CD14-positive monocyte (primary cell): ENCODE measurements at regions not wholly inside any gene's neighbourhood (a gene's known extent, or its start where the extent isn't known, plus 50 kb on each side); places are given as distances from the start of the nearest gene placed in this dataset.

Experiments used
- DNase-seq, 3 donors: peaks; one replicate each; pipeline ENCODE4 v3.0.0-alpha.2; 2011 to 2022
- H2AFZ ChIP-seq: 2 replicates; pipeline ENCODE4 v1.6.0; 2012; ENCODE audit warnings: mild to moderate bottlenecking, low read depth, low read length, inconsistent platforms; ENCODE audit not compliant: insufficient read depth, poor library complexity, severe bottlenecking
- H3K27ac ChIP-seq, 2 donors: 1 replicate in 1 of 2; 2 replicates in 1 of 2; pipeline ENCODE4 v1.5.1; 2012 to 2013; ENCODE audit warnings: low read length in 2 of 2, control low read depth in 1 of 2, inconsistent platforms in 1 of 2, low read depth in 1 of 2, mild to moderate bottlenecking in 1 of 2
- H3K27me3 ChIP-seq, 2 donors: one replicate each; pipeline versions ENCODE4 v1.6.0 to v1.6.1; 2011 to 2013; ENCODE audit warnings: low read length in 2 of 2; ENCODE audit not compliant: control insufficient read depth in 2 of 2, insufficient read depth in 2 of 2
- H3K36me3 ChIP-seq, 2 donors: replicated peaks in 1 of 2; 1 replicate in 1 of 2; 2 replicates in 1 of 2; pipeline versions ENCODE4 v1.5.1 to v1.6.1; 2012 to 2013; ENCODE audit warnings: low read length in 2 of 2, control low read depth in 1 of 2, inconsistent platforms in 1 of 2, mild to moderate bottlenecking in 1 of 2; ENCODE audit not compliant: insufficient read depth in 2 of 2, control insufficient read depth in 1 of 2
- H3K4me1 ChIP-seq, 2 donors: 1 replicate in 1 of 2; 2 replicates in 1 of 2; pipeline versions ENCODE4 v1.5.1 to v1.6.1; 2012 to 2013; ENCODE audit warnings: low read length in 2 of 2, control low read depth in 1 of 2, inconsistent platforms in 1 of 2, mild to moderate bottlenecking in 1 of 2, moderate library complexity in 1 of 2; ENCODE audit not compliant: insufficient read depth in 2 of 2, control insufficient read depth in 1 of 2
- H3K4me2 ChIP-seq: replicated peaks from 2 replicates; pipeline ENCODE3; 2012; ENCODE audit warnings: low read length, moderate library complexity, mild to moderate bottlenecking; ENCODE audit not compliant: poor library complexity, severe bottlenecking; ENCODE audit errors: extremely low read depth
- H3K4me3 ChIP-seq, 3 experiments: fragments of 200-600 bp in 1 of 3; sonication (generic) in 1 of 3; replicated peaks in 1 of 3; 1 replicate in 2 of 3; 2 replicates in 1 of 3; pipeline ENCODE4 v1.5.1; 2011 to 2013; ENCODE audit warnings: low read length in 3 of 3, mild to moderate bottlenecking in 3 of 3, control low read depth in 2 of 3, low read depth in 2 of 3, inconsistent platforms in 1 of 3, moderate library complexity in 1 of 3
- H3K79me2 ChIP-seq: 2 replicates; pipeline ENCODE4 v1.6.0; 2012; ENCODE audit warnings: mild to moderate bottlenecking, control low read depth, inconsistent platforms, low read length, moderate library complexity; ENCODE audit not compliant: insufficient read depth
- H3K9ac ChIP-seq: 2 replicates; pipeline ENCODE4 v1.6.0; 2017; ENCODE audit warnings: low read length, mild to moderate bottlenecking; ENCODE audit not compliant: insufficient read depth, poor library complexity, severe bottlenecking
- H3K9me3 ChIP-seq, 2 donors: replicated peaks in 1 of 2; 1 replicate in 1 of 2; 2 replicates in 1 of 2; pipeline versions ENCODE4 v1.5.1 to v1.6.1; 2012 to 2013; ENCODE audit warnings: low read length in 2 of 2, control low read depth in 1 of 2; ENCODE audit not compliant: control insufficient read depth in 1 of 2, insufficient read depth in 1 of 2
- H4K20me1 ChIP-seq: 2 replicates; pipeline ENCODE4 v1.6.0; 2012; ENCODE audit warnings: mild to moderate bottlenecking, low read length, control low read depth, moderate library complexity; ENCODE audit not compliant: insufficient read depth
- H3K27ac Mint-ChIP-seq, 7 donors: one replicate each; pipeline ENCODE4 v1.8.0; 2020; ENCODE audit warnings: mild to moderate bottlenecking in 7 of 7, mixed read lengths in 7 of 7, moderate library complexity in 6 of 7, inconsistent platforms in 2 of 7
- H3K27me3 Mint-ChIP-seq, 3 donors: one replicate each; pipeline ENCODE4 v1.8.0; 2021 to 2022; ENCODE audit warnings: low read depth in 3 of 3, mild to moderate bottlenecking in 3 of 3, mixed read lengths in 3 of 3, moderate library complexity in 3 of 3, inconsistent platforms in 1 of 3
- H3K36me3 Mint-ChIP-seq, 2 donors: one replicate each; pipeline ENCODE4 v1.8.0; 2020; ENCODE audit warnings: mixed read lengths in 2 of 2, inconsistent platforms in 1 of 2, mild to moderate bottlenecking in 1 of 2
- H3K4me1 Mint-ChIP-seq: one replicate; pipeline ENCODE4 v1.8.0; 2020; ENCODE audit warnings: mild to moderate bottlenecking, mixed read lengths
- H3K4me3 Mint-ChIP-seq, 2 donors: one replicate each; pipeline ENCODE4 v1.8.0; 2020; ENCODE audit warnings: mild to moderate bottlenecking in 2 of 2, mixed read lengths in 2 of 2, moderate library complexity in 1 of 2
- H3K9me3 Mint-ChIP-seq, 7 donors: one replicate each; pipeline ENCODE4 v1.8.0; 2020 to 2022; ENCODE audit warnings: mixed read lengths in 7 of 7, mild to moderate bottlenecking in 6 of 7, moderate library complexity in 6 of 7, inconsistent platforms in 2 of 7
- WGBS: methylation state at CpG from one replicate; pipeline ENCODE4 v1.1.5; 2013; ENCODE audit warnings: missing lambda C conversion rate; ENCODE audit not compliant: insufficient coverage; 5-methylcytosine and 5-hydroxymethylcytosine counted together
- intact Hi-C, 2 donors: fragments of 100-400 bp; cut with micrococcal nuclease; formaldehyde crosslinking; loops; one replicate each; pipeline versions ENCODE4 v1.15.0 to v1.15.1; 2023
- TF ChIP-seq, protein P1 (sequence below): fragments of 200-600 bp; IDR thresholded peaks from one replicate; pipeline ENCODE4 v1.8.0; 2022; ENCODE audit warnings: antibody characterized with exemption, mild to moderate bottlenecking

DNA sequence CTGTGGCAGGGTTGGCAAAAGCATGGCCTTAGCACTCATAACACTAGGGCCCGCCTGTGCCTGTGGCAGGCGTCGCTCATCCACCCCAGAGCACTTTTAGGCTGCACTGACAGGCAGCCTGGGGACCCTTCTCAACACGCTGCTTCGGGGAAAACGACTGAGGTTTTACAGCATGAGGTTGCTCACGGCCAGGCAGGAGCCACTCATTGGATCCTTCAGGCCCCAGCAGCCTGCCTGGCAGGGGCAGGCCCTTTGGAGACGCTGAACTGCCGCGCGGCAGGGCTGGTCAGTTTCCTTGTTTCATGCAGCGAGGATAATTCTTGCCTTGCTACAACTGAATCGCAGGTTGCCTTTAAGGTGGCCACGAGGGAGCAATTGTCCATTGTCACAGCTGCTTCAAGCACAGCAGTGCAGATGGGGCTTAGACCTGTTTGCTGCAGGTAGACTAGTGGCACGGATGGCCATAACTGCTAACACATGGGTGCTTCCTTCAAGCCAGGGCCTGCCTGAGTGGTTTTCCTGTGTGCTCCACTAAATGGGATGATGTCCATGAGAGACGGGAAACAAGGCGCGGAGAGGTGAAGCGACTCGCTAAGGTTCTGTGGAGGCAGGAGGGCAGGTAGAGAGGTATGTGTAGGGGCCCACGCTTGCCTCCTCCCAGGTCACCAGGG, 49.9 kb upstream of the HS6ST1 start:
- no peaks in the 10 kb centered on the region for H3K9me3 Mint-ChIP-seq
- H3K36me3 Mint-ChIP-seq = no peaks in the 10 kb centered on the region
- Histone ChIP-seq H3K9me3 (no peaks in the 10 kb centered on the region), H3K4me3 (no peak overlapping the region), H2AFZ (no peak overlapping the region), H3K79me2 (no peaks in the 10 kb centered on the region), H3K4me2 (no peak overlapping the region), H3K27ac (no peak overlapping the region), H4K20me1 (no peaks in the 10 kb centered on the region), H3K9ac (no peak overlapping the region), H3K4me1 (no peaks in the 10 kb centered on the region), H3K36me3 (no peaks in the 10 kb centered on the region), H3K27me3 (no peaks in the 10 kb centered on the region)
- no peak overlapping the region for H3K4me3 Mint-ChIP-seq
- H3K27ac Mint-ChIP-seq = no peak overlapping the region
- intact Hi-C loops = no loop called here
- no peaks in the 10 kb centered on the region for H3K4me1 Mint-ChIP-seq
- DNase-seq = no peak
- 94% methylated on average over 21 of the region's 21 CpGs for WGBS
- H3K27me3 Mint-ChIP-seq = peaks cover 2 to 5% (median 3%) of the 10 kb centered on the region in 3 donors
- TF ChIP-seq, protein P1, sequence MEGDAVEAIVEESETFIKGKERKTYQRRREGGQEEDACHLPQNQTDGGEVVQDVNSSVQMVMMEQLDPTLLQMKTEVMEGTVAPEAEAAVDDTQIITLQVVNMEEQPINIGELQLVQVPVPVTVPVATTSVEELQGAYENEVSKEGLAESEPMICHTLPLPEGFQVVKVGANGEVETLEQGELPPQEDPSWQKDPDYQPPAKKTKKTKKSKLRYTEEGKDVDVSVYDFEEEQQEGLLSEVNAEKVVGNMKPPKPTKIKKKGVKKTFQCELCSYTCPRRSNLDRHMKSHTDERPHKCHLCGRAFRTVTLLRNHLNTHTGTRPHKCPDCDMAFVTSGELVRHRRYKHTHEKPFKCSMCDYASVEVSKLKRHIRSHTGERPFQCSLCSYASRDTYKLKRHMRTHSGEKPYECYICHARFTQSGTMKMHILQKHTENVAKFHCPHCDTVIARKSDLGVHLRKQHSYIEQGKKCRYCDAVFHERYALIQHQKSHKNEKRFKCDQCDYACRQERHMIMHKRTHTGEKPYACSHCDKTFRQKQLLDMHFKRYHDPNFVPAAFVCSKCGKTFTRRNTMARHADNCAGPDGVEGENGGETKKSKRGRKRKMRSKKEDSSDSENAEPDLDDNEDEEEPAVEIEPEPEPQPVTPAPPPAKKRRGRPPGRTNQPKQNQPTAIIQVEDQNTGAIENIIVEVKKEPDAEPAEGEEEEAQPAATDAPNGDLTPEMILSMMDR = no peak

DNA sequence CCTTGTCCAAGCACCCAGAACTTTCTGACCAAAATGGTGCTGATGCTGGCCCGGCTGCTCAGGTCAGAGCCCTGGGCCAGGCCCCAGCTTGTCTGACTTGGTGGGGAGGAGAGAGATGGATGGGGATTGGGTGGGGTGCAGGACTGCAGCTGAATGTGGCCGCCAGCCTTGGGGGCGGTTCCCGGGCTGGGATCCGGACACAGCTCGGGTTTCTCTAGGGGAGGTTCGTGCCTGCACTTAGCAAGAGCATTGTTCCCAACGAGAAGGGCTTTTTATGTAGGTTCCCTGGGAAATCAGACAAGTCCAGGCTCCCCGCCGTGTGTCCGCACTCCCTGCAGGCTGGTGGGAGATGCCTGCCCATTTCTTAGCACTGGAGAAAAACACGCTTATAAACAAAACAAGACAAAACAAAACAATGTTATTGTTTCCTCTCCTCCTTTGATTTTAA, 50.5 kb upstream of the HS6ST1 start:
- H3K9me3 ChIP-seq = no peaks in the 10 kb centered on the region
- Mint-ChIP-seq H3K27me3 (peaks cover 1 to 5% (median 2%) of the 10 kb centered on the region in 3 donors), H3K4me3 (no peak overlapping the region), H3K27ac (no peak overlapping the region), H3K9me3 (no peaks in the 10 kb centered on the region), H3K4me1 (no peaks in the 10 kb centered on the region), H3K36me3 (no peaks in the 10 kb centered on the region)
- WGBS = 96% methylated on average over 11 of the region's 12 CpGs
- H3K27me3 ChIP-seq = no peaks in the 10 kb centered on the region
- no peak for DNase-seq
- H3K79me2 ChIP-seq = no peaks in the 10 kb centered on the region
- no peak overlapping the region for H3K4me3 ChIP-seq
- H3K4me1 ChIP-seq = no peaks in the 10 kb centered on the region
- no peak overlapping the region for H3K27ac ChIP-seq
- H3K36me3 ChIP-seq = no peaks in the 10 kb centered on the region
- H3K4me2 ChIP-seq = no peak overlapping the region
- intact Hi-C loops = no loop called here
- TF ChIP-seq, protein P1 = no peak
- H3K9ac ChIP-seq = no peak overlapping the region
- H2AFZ ChIP-seq = no peak overlapping the region
- H4K20me1 ChIP-seq = no peaks in the 10 kb centered on the region
